ENCODE measurements at regions not wholly inside any gene's neighbourhood (a gene's known extent, or its start where the extent isn't known, plus 50 kb on each side); places are given as distances from the start of the nearest gene placed in this dataset.

GRCh38 chr15:46676233-46677206 lies 1040.8 kb upstream of the SEMA6D start:
- TF ChIP-seq CREB1 (IDR thresholded peaks at IDR 0.05; ENCODE audit: low read depth) (no peak), EGR1 (IDR thresholded peaks at IDR 0.05) (no peak), EP300 (IDR thresholded peaks at IDR 0.05; ENCODE audit: borderline replicate concordance) (no peak), MAX (IDR thresholded peaks at IDR 0.05) (no peak), USF1 (IDR thresholded peaks at IDR 0.05) (no peak), TAF1 (IDR thresholded peaks at IDR 0.05; ENCODE audit: low read depth) (no peak), CEBPB (IDR thresholded peaks at IDR 0.05) (no peak), TCF12 (IDR thresholded peaks at IDR 0.05; ENCODE audit: low read depth) (no peak), NFIC (IDR thresholded peaks at IDR 0.05) (no peak), ZBTB7A (IDR thresholded peaks at IDR 0.05; ENCODE audit: low read depth) (no peak), FOXM1 (IDR thresholded peaks at IDR 0.05; ENCODE audit: borderline replicate concordance, low read depth) (no peak), YY1 (IDR thresholded peaks at IDR 0.05; ENCODE audit: low read depth) (no peak), TEAD4 (IDR thresholded peaks at IDR 0.05) (no peak), RAD21 (IDR thresholded peaks at IDR 0.05; ENCODE audit: low read depth) (no peak), REST (IDR thresholded peaks at IDR 0.05; ENCODE audit: low read depth) (no peak)

GRCh38 chr15:46677491-46677890 lies 1039.8 kb upstream of the SEMA6D start:
- TF ChIP-seq TEAD4 (IDR thresholded peaks at IDR 0.05) (no peak), USF1 (IDR thresholded peaks at IDR 0.05) (no peak), CEBPB (IDR thresholded peaks at IDR 0.05) (no peak), RAD21 (IDR thresholded peaks at IDR 0.05; ENCODE audit: low read depth) (no peak), FOXM1 (IDR thresholded peaks at IDR 0.05; ENCODE audit: borderline replicate concordance, low read depth) (no peak), NFIC (IDR thresholded peaks at IDR 0.05) (no peak), CREB1 (IDR thresholded peaks at IDR 0.05; ENCODE audit: low read depth) (no peak)

GRCh38 chr15:46681901-46682300 lies 1035.4 kb upstream of the SEMA6D start:
- TF ChIP-seq EGR1 (IDR thresholded peaks at IDR 0.05) (no peak), REST (IDR thresholded peaks at IDR 0.05; ENCODE audit: low read depth) (no peak), FOXM1 (IDR thresholded peaks at IDR 0.05; ENCODE audit: borderline replicate concordance, low read depth) (no peak), TCF12 (IDR thresholded peaks at IDR 0.05; ENCODE audit: low read depth) (no peak), TAF1 (IDR thresholded peaks at IDR 0.05; ENCODE audit: low read depth) (no peak), EP300 (IDR thresholded peaks at IDR 0.05; ENCODE audit: borderline replicate concordance) (no peak), NFIC (IDR thresholded peaks at IDR 0.05) (no peak), CREB1 (IDR thresholded peaks at IDR 0.05; ENCODE audit: low read depth) (no peak), RAD21 (IDR thresholded peaks at IDR 0.05; ENCODE audit: low read depth) (no peak), ZBTB7A (IDR thresholded peaks at IDR 0.05; ENCODE audit: low read depth) (no peak), YY1 (IDR thresholded peaks at IDR 0.05; ENCODE audit: low read depth) (no peak), CEBPB (IDR thresholded peaks at IDR 0.05) (no peak), USF1 (IDR thresholded peaks at IDR 0.05) (no peak), MAX (IDR thresholded peaks at IDR 0.05) (no peak), TEAD4 (IDR thresholded peaks at IDR 0.05) (no peak)

GRCh38 chr15:46682969-46683791 lies 1034.1 kb upstream of the SEMA6D start:
- no peak for TF ChIP-seq REST (IDR thresholded peaks at IDR 0.05; ENCODE audit: low read depth)
